GM21360 (cell line): ENCODE measurements at regions not wholly inside any gene's neighbourhood (a gene's known extent, or its start where the extent isn't known, plus 50 kb on each side); places are given as distances from the start of the nearest gene placed in this dataset.

Source experiments
- ATAC-seq: cut with Tn5 transposase; IDR thresholded peaks from one replicate; pipeline ENCODE4 v1.9.1; 2021; ENCODE audit warnings: mild to moderate bottlenecking, moderate library complexity; ENCODE audit not compliant: unreplicated experiment

- ATAC-seq, result no peak
Observed at GRCh38 chrX:68897118-68897945, 68.5 kb downstream of the EFNB1 start.

- no peak for ATAC-seq
Observed at GRCh38 chrX:68896581-68896980, 67.8 kb downstream of the EFNB1 start.

DNA sequence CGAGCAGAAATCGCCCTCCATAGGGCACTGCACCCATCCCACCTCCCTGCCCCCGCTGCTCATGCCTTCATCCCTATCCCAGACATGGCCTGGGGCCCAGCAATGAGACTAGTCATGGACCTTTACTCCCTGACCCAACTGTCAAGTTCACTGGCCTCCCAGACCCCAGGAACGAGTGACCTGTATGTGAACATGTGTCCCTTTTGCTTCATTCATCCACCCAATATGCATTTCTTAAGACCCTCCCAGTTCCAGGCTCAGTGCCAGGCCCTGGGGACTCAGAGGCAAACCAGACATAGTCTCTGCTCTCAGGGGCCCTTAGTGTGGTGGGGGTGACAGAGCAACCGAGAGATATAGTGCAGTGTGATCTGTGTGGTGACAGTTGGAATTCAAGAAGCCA lies 67.0 kb downstream of the EFNB1 start:
- ATAC-seq, result no peak

DNA sequence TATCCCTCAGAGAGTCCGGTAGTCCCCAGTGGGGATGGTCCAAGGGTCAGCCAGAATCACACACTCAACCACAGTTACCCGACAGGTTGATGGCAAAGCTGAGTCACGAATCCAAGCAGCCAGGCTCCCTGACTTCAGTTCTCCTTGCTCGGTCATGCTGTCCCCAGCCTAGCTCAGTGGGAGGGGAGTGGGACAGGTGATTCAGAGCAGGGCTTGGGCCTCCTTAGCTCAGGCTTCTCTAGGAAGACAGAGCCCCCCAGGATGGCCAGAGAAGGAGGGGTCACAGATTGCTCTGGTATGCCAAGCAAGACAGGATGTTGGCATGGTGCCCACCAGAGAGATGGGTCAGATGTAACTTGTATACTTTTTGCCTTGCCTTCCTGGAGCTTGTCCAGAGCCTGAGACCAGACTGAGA lies 66.5 kb downstream of the EFNB1 start:
- no peak for ATAC-seq

DNA sequence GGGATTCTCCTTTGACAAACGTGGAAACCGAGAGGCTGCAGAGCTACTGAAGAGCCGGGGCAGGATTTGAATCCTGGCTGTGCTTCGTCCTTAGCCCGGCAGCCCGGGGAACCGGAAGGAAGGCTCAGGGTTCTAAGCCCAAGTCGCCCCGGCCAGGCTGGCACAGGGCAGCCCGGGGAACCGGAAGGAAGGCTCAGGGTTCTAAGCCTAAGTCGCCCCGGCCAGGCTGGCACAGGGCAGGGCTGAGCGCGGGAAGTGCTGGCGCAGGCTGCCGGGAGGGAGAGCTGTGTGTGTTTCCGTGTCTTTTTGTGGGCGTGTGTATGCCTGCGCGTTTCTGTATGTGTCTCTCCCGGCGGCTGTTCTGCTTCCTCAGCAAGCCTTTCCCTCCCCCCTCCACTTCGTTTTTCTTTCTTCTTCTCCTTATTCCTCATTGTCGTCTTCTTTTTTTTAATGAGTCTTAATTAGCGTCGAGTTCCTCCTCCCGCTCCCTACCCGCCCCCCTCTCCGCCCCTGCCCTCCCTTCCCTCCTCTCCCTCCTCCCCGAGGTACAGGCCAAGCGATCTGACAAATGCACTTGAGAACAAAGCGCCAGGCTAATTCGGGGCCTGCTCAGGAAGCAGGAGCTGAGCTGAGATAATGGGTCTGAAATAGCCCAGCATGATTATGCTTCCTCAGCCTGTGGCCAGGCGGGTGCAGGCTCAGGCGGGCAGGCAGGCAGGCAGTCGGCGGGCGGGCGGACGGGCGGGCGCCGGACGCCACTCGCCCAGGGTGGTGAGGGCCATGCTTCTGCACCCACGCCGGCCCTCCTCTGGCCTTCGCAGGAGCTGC lies 65.9 kb downstream of the EFNB1 start:
- ATAC-seq, result no peak

GRCh38 chrX:68894142-68894512 lies 65.3 kb downstream of the EFNB1 start:
- ATAC-seq, result no peak

- no peak for ATAC-seq
Observed at GRCh38 chrX:68892651-68893050, 63.8 kb downstream of the EFNB1 start.

DNA sequence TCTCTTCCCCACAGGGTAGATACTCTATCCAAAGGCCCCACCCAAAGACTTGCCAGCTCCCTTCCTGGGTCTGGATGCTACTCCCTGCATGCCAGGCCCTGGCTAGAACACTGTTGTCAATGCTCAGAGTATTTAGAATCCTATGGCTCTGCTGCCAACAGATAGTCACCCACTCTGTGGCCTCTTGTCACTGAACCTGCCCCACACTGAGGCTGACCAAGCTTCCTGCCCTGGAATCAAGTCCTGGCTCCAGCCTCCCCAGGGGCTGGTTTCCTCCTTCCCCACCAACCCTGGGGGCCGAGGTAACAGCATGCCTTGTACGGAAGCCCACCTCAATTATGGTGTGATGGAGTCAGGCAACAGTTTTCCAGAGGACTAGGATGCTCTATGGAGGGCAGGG lies 63.3 kb downstream of the EFNB1 start:
- ATAC-seq, result no peak
